ENCODE measurements at regions not wholly inside any gene's neighbourhood (a gene's known extent, or its start where the extent isn't known, plus 50 kb on each side); places are given as distances from the start of the nearest gene placed in this dataset.

DNA sequence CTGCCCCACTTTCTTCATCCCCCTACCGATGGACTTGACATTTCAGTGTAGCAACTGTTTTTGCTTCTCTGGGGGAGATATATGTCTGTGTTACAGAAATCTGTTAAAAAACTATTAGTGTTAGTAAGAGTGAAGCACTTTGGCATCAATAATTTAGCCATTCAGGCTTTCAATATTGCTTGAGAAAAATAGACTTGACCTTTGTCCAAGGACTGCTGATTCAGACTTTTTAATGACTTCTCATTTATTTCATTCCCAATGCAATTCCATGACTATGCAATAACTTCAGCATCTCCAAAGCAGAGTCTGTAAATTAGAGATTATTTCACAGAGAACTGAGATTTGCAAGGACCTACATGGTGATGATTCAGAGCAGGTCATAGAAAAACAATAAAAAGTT is 104.1 kb upstream of the SPEF2 start:
- Histone ChIP-seq H3K27me3 (no peaks in the 10 kb centered on the region), H3K4me1 (no peaks in the 10 kb centered on the region), H3K36me3 (no peaks in the 10 kb centered on the region), H3K9me3 (no peaks in the 10 kb centered on the region), H3K4me3 (no peak overlapping the region), H3K27ac (no peak overlapping the region)
- TF ChIP-seq, protein P1, sequence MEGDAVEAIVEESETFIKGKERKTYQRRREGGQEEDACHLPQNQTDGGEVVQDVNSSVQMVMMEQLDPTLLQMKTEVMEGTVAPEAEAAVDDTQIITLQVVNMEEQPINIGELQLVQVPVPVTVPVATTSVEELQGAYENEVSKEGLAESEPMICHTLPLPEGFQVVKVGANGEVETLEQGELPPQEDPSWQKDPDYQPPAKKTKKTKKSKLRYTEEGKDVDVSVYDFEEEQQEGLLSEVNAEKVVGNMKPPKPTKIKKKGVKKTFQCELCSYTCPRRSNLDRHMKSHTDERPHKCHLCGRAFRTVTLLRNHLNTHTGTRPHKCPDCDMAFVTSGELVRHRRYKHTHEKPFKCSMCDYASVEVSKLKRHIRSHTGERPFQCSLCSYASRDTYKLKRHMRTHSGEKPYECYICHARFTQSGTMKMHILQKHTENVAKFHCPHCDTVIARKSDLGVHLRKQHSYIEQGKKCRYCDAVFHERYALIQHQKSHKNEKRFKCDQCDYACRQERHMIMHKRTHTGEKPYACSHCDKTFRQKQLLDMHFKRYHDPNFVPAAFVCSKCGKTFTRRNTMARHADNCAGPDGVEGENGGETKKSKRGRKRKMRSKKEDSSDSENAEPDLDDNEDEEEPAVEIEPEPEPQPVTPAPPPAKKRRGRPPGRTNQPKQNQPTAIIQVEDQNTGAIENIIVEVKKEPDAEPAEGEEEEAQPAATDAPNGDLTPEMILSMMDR (IDR thresholded peaks at IDR 0.05): no peak
- DNase-seq (ENCODE audit: low spot score in 2 of 2): no peak
- intact Hi-C loops (cut with DNase I): no loop called here

DNA sequence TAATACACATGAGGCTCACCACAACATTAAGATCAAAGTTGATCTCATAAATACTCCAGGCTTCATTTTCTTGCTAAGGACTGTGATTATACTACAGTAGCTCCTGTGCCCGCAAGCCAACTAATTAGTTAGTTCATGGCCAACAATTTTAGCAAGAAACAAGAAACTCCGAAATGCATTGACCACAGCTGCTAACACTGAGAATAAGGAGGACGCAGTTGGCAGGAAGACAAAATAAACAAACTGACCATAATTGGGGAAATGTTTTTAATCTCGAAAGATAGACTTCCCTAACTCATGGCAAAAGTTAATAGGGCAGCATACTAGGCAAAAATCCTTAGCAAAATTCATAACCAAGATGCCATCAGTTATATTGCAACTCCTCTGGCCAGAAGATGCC is 115.5 kb upstream of the SPEF2 start:
- DNase-seq (ENCODE audit: low spot score in 2 of 2): no peak
- Histone ChIP-seq H3K36me3 (no peaks in the 10 kb centered on the region), H3K9me3 (peaks cover 4 to 10% of the 10 kb centered on the region in 2 donors), H3K27me3 (no peaks in the 10 kb centered on the region), H3K4me3 (no peak overlapping the region), H3K4me1 (no peaks in the 10 kb centered on the region), H3K27ac (no peak overlapping the region)
- intact Hi-C loops (cut with DNase I): no loop called here
- TF ChIP-seq, protein P1 (IDR thresholded peaks at IDR 0.05): no peak

DNA sequence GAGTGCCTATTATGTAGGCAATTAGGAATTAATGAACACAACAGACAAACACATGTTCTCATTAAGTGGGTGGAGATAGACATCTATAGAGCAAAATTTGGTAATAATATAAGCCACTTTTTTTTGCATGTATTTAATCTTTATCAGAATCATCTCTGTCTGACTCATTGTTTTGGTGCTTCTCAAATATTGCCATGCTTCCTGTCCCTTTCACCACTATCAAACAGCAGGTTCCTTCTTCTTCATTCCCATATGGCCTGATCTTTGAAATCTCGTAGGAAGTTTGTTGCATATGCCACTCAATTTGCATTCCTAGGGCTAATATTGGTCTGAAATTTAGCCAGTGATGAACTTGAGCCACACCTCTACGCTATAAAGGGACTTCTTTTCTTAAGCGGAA is 128.9 kb upstream of the SPEF2 start:
- H3K36me3 ChIP-seq: no peaks in the 10 kb centered on the region
- H3K9me3 ChIP-seq: no peaks in the 10 kb centered on the region
- H3K27me3 ChIP-seq: no peaks in the 10 kb centered on the region
- H3K4me1 ChIP-seq: peaks cover 0 to under 1% of the 10 kb centered on the region in 2 donors
- intact Hi-C loops (cut with DNase I): no loop called here
- DNase-seq (ENCODE audit: low spot score in 2 of 2): no peak
- H3K27ac ChIP-seq: no peak overlapping the region
- H3K4me3 ChIP-seq: no peak overlapping the region
- TF ChIP-seq, protein P1 (IDR thresholded peaks at IDR 0.05): no peak

DNA sequence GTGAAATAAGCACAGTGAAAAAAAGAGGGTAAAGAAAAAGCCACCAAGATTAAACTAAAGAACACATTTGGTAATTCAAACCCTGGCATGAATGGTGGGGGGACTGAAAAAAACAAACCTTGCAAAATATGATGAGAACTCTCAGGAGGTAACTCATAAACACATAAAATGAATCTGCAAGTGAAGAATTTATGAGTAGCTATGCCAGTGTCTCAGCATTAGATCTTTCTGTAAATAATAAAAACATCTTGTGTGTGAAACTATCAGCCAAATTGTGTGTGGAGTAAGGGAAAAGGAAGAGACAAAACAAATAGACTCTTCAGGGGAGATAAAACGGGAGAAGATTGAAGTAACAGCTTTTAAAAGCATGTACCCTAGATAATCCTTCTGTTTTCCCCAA is 129.6 kb upstream of the SPEF2 start:
- no peaks in the 10 kb centered on the region for H3K9me3 ChIP-seq
- no peak overlapping the region for H3K27ac ChIP-seq
- TF ChIP-seq, protein P1 (IDR thresholded peaks at IDR 0.05): no peak
- intact Hi-C loops (cut with DNase I): no loop called here
- DNase-seq (ENCODE audit: low spot score in 2 of 2): no peak
- H3K36me3 ChIP-seq: no peaks in the 10 kb centered on the region
- no peaks in the 10 kb centered on the region for H3K27me3 ChIP-seq
- H3K4me1 ChIP-seq: peaks cover 0 to 8% of the 10 kb centered on the region in 2 donors
- no peak overlapping the region for H3K4me3 ChIP-seq

DNA sequence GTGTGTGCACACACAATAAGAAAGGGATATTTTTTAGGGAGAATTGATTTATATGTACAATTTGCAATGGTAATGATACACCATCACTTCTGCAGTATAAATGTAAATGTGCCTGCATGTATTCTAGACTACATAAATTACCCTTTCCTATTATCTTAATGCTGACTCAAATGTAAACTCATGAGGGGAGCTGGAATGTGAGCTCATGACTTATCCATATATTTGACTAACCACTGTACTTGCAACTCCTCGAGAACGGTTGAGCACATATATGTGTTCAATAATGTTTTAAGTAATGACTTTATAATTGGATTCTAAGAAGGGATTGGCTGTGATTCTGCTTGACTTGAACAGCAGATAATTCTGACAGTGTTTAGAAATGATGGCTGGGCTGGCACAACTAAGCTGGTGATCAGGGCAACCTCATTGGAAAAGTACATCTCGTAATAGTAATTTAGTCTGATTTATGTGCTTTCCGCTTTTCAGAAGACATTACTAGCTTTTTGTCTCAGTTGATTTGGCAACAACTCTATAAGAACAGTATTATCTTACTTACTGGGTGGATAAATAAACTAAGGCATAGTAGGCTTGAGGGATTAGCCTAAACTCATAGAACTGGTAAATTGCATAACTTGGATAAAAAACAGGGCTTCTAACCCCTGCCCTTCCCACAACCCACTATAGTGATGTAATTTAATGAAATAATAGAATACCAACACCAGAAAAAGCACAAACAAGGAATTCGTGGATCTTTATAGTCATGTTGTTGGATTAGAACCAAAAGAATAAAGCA is 130.2 kb upstream of the SPEF2 start:
- Histone ChIP-seq H3K9me3 (no peaks in the 10 kb centered on the region), H3K27ac (no peak overlapping the region), H3K36me3 (no peaks in the 10 kb centered on the region), H3K4me1 (peaks cover 0 to 9% of the 10 kb centered on the region in 2 donors), H3K4me3 (no peak overlapping the region), H3K27me3 (no peaks in the 10 kb centered on the region)
- DNase-seq (ENCODE audit: low spot score in 2 of 2): no peak
- intact Hi-C loops (cut with DNase I): no loop called here
- TF ChIP-seq, protein P1 (IDR thresholded peaks at IDR 0.05): no peak
